Trophoblast cell (in vitro differentiated cells and primary cell): ENCODE measurements at regions not wholly inside any gene's neighbourhood (a gene's known extent, or its start where the extent isn't known, plus 50 kb on each side); places are given as distances from the start of the nearest gene placed in this dataset.

Source experiments
- DNase-seq, 2 donors: peaks; one replicate each; pipeline ENCODE4 v3.0.0-alpha.2; 2016
- H2AFZ ChIP-seq: 2 replicates; pipeline ENCODE4 v1.6.1; 2013; ENCODE audit warnings: low read length, moderate library complexity, mild to moderate bottlenecking; ENCODE audit not compliant: insufficient read depth, poor library complexity
- H2AK5ac ChIP-seq: 2 replicates; pipeline ENCODE4 v1.6.1; 2013; ENCODE audit warnings: mild to moderate bottlenecking, low read length
- H2BK120ac ChIP-seq: 2 replicates; pipeline ENCODE4 v1.6.1; 2013; ENCODE audit warnings: low read length, mild to moderate bottlenecking, moderate library complexity; ENCODE audit not compliant: insufficient read depth, poor library complexity
- H2BK12ac ChIP-seq: 2 replicates; pipeline ENCODE4 v1.6.1; 2013; ENCODE audit warnings: mild to moderate bottlenecking, low read length, moderate library complexity
- H2BK5ac ChIP-seq: 2 replicates; pipeline ENCODE4 v1.6.1; 2013; ENCODE audit warnings: low read length, low read depth, moderate library complexity, mild to moderate bottlenecking; ENCODE audit not compliant: poor library complexity
- H3K14ac ChIP-seq: 2 replicates; pipeline ENCODE4 v1.6.1; 2013; ENCODE audit warnings: mild to moderate bottlenecking, low read length
- H3K18ac ChIP-seq: 2 replicates; pipeline ENCODE4 v1.6.1; 2013; ENCODE audit warnings: mild to moderate bottlenecking, low read length
- H3K23ac ChIP-seq: 2 replicates; pipeline ENCODE4 v1.6.1; 2013; ENCODE audit warnings: low read length
- H3K27ac ChIP-seq: 2 replicates; pipeline ENCODE4 v1.5.1; 2013; ENCODE audit warnings: low read depth, mild to moderate bottlenecking, inconsistent platforms, low read length, moderate library complexity
- H3K27me3 ChIP-seq: 2 replicates; pipeline ENCODE4 v1.6.1; 2013; ENCODE audit warnings: inconsistent platforms, mild to moderate bottlenecking, low read length, moderate library complexity; ENCODE audit not compliant: insufficient read depth
- H3K36me3 ChIP-seq, 2 experiments: 1 replicate in 1 of 2; 2 replicates in 1 of 2; pipeline ENCODE4 v1.6.1; 2013; ENCODE audit warnings: low read length in 2 of 2, mild to moderate bottlenecking in 2 of 2, moderate library complexity in 1 of 2; ENCODE audit not compliant: insufficient read depth in 2 of 2, control insufficient read depth in 1 of 2
- H3K4ac ChIP-seq: 2 replicates; pipeline ENCODE4 v1.6.1; 2013; ENCODE audit warnings: low read depth, mild to moderate bottlenecking, low read length, moderate library complexity
- H3K4me1 ChIP-seq, 2 experiments: 1 replicate in 1 of 2; 2 replicates in 1 of 2; pipeline ENCODE4 v1.6.1; 2013; ENCODE audit warnings: low read length in 2 of 2, mild to moderate bottlenecking in 2 of 2, moderate library complexity in 1 of 2; ENCODE audit not compliant: insufficient read depth in 2 of 2, control insufficient read depth in 1 of 2
- H3K4me2 ChIP-seq: 2 replicates; pipeline ENCODE4 v1.6.1; 2013; ENCODE audit warnings: inconsistent platforms, mild to moderate bottlenecking, low read length, moderate library complexity
- H3K4me3 ChIP-seq: 2 replicates; pipeline ENCODE4 v1.5.1; 2013; ENCODE audit warnings: mild to moderate bottlenecking, low read depth, low read length, inconsistent platforms
- H3K79me1 ChIP-seq: one replicate; pipeline ENCODE4 v1.6.1; 2013; ENCODE audit warnings: low read length
- H3K79me2 ChIP-seq: 2 replicates; pipeline ENCODE4 v1.6.1; 2013; ENCODE audit warnings: low read length, mild to moderate bottlenecking; ENCODE audit not compliant: control insufficient read depth, insufficient read depth, poor library complexity
- H3K9ac ChIP-seq: 2 replicates; pipeline ENCODE4 v1.6.1; 2013; ENCODE audit warnings: mild to moderate bottlenecking, low read length
- H3K9me3 ChIP-seq: 2 replicates; pipeline ENCODE4 v1.6.1; 2013; ENCODE audit warnings: low read depth, mild to moderate bottlenecking, control low read depth, inconsistent platforms, low read length; ENCODE audit not compliant: insufficient read depth
- H4K12ac ChIP-seq: 2 replicates; pipeline ENCODE4 v1.6.1; 2013; ENCODE audit warnings: low read depth, mild to moderate bottlenecking, low read length, moderate library complexity
- H4K8ac ChIP-seq: 2 replicates; pipeline ENCODE4 v1.6.1; 2013; ENCODE audit warnings: low read depth, mild to moderate bottlenecking, low read length, moderate library complexity
- H4K91ac ChIP-seq: one replicate; pipeline ENCODE4 v1.6.1; 2013; ENCODE audit warnings: low read depth, mild to moderate bottlenecking, low read length, moderate library complexity
- WGBS: extraction: QIAGEN DNeasy Blood & Tissue Kit; methylation state at CpG from one replicate; pipeline ENCODE4 v1.1.7; 2013; ENCODE audit warnings: missing lambda C conversion rate; ENCODE audit not compliant: insufficient read length, insufficient coverage; ENCODE audit errors: extremely low coverage; 5-methylcytosine and 5-hydroxymethylcytosine counted together

GRCh38 chrX:13897566-13897965, 80.7 kb upstream of the GPM6B start:
- Histone ChIP-seq H3K27ac (no peak overlapping the region), H2AFZ (no peak overlapping the region), H4K12ac (no peak overlapping the region), H3K14ac (no peak overlapping the region), H3K4me1 (no peaks in the 10 kb centered on the region), H3K9ac (no peak overlapping the region), H2BK5ac (no peak overlapping the region), H3K79me1 (no peaks in the 10 kb centered on the region), H3K36me3 (no peaks in the 10 kb centered on the region), H4K91ac (no peak overlapping the region), H3K23ac (no peak overlapping the region), H3K4me2 (no peak overlapping the region), H2BK12ac (no peak overlapping the region), H3K79me2 (no peaks in the 10 kb centered on the region), H3K4me3 (no peak overlapping the region), H3K18ac (no peak overlapping the region), H3K4ac (no peak overlapping the region), H4K8ac (no peak overlapping the region), H3K9me3 (no peaks in the 10 kb centered on the region), H2BK120ac (no peak overlapping the region), H2AK5ac (no peak overlapping the region), H3K27me3 (no peaks in the 10 kb centered on the region)
- no peak for DNase-seq
- no CpG with 5 or more reads among the region's 4 CpGs for WGBS

- WGBS, result no CpG with 5 or more reads among the region's 5 CpGs
- no peak overlapping the region for H4K8ac ChIP-seq
- DNase-seq, result no peak
- H3K79me1 ChIP-seq, result no peaks in the 10 kb centered on the region
- no peaks in the 10 kb centered on the region for H3K36me3 ChIP-seq
- no peak overlapping the region for H2BK120ac ChIP-seq
- H3K27me3 ChIP-seq, result no peaks in the 10 kb centered on the region
- H3K18ac ChIP-seq, result no peak overlapping the region
- H3K4ac ChIP-seq, result no peak overlapping the region
- no peak overlapping the region for H2BK12ac ChIP-seq
- H3K4me2 ChIP-seq, result no peak overlapping the region
- no peak overlapping the region for H3K14ac ChIP-seq
- H3K4me1 ChIP-seq, result no peaks in the 10 kb centered on the region
- no peaks in the 10 kb centered on the region for H3K9me3 ChIP-seq
- no peak overlapping the region for H4K91ac ChIP-seq
- H3K79me2 ChIP-seq, result no peaks in the 10 kb centered on the region
- H3K23ac ChIP-seq, result no peak overlapping the region
- H2BK5ac ChIP-seq, result no peak overlapping the region
- H2AK5ac ChIP-seq, result no peak overlapping the region
- H3K27ac ChIP-seq, result no peak overlapping the region
- no peak overlapping the region for H3K4me3 ChIP-seq
- no peak overlapping the region for H4K12ac ChIP-seq
- H2AFZ ChIP-seq, result no peak overlapping the region
- no peak overlapping the region for H3K9ac ChIP-seq
These were observed 78.1 kb upstream of the GPM6B start for GRCh38 chrX:13894888-13895565.

- no peak overlapping the region for H3K9ac ChIP-seq
- no peaks in the 10 kb centered on the region for H3K36me3 ChIP-seq
- no peak overlapping the region for H3K4me2 ChIP-seq
- H4K12ac ChIP-seq, result no peak overlapping the region
- no peak for DNase-seq
- H3K79me1 ChIP-seq, result no peaks in the 10 kb centered on the region
- no peak overlapping the region for H3K14ac ChIP-seq
- H2AFZ ChIP-seq, result no peak overlapping the region
- H2AK5ac ChIP-seq, result no peak overlapping the region
- H3K9me3 ChIP-seq, result no peaks in the 10 kb centered on the region
- no peak overlapping the region for H4K91ac ChIP-seq
- H3K4me3 ChIP-seq, result no peak overlapping the region
- H3K27me3 ChIP-seq, result no peaks in the 10 kb centered on the region
- no peaks in the 10 kb centered on the region for H3K79me2 ChIP-seq
- no peak overlapping the region for H3K27ac ChIP-seq
- no peaks in the 10 kb centered on the region for H3K4me1 ChIP-seq
- no peak overlapping the region for H3K4ac ChIP-seq
- H2BK120ac ChIP-seq, result no peak overlapping the region
- no CpG with 5 or more reads among the region's 5 CpGs for WGBS
- H2BK5ac ChIP-seq, result no peak overlapping the region
- H3K18ac ChIP-seq, result no peak overlapping the region
- H2BK12ac ChIP-seq, result no peak overlapping the region
- no peak overlapping the region for H4K8ac ChIP-seq
- H3K23ac ChIP-seq, result no peak overlapping the region
These were observed 76.9 kb upstream of the GPM6B start for GRCh38 chrX:13893826-13894225.

- H2BK12ac ChIP-seq, result no peak overlapping the region
- no peak overlapping the region for H2BK120ac ChIP-seq
- no peaks in the 10 kb centered on the region for H3K27me3 ChIP-seq
- H4K8ac ChIP-seq, result no peak overlapping the region
- WGBS, result no CpG with 5 or more reads among the region's 3 CpGs
- no peak overlapping the region for H3K4me2 ChIP-seq
- no peaks in the 10 kb centered on the region for H3K4me1 ChIP-seq
- H3K79me1 ChIP-seq, result no peaks in the 10 kb centered on the region
- no peak overlapping the region for H3K27ac ChIP-seq
- no peak overlapping the region for H3K23ac ChIP-seq
- H4K12ac ChIP-seq, result no peak overlapping the region
- no peaks in the 10 kb centered on the region for H3K9me3 ChIP-seq
- no peak overlapping the region for H2AK5ac ChIP-seq
- H3K36me3 ChIP-seq, result no peaks in the 10 kb centered on the region
- no peak overlapping the region for H3K4me3 ChIP-seq
- no peaks in the 10 kb centered on the region for H3K79me2 ChIP-seq
- H4K91ac ChIP-seq, result no peak overlapping the region
- no peak overlapping the region for H2BK5ac ChIP-seq
- no peak overlapping the region for H3K18ac ChIP-seq
- H3K9ac ChIP-seq, result no peak overlapping the region
- H2AFZ ChIP-seq, result no peak overlapping the region
- DNase-seq, result no peak
- H3K4ac ChIP-seq, result no peak overlapping the region
- no peak overlapping the region for H3K14ac ChIP-seq
These were observed 76.0 kb upstream of the GPM6B start for GRCh38 chrX:13892856-13893255.
